Breast epithelium (tissue), 4 donors: ENCODE measurements at regions not wholly inside any gene's neighbourhood (a gene's known extent, or its start where the extent isn't known, plus 50 kb on each side); places are given as distances from the start of the nearest gene placed in this dataset.
"Not testable (repeated sequence)": the region's sequence is repeated elsewhere in the genome, so short reads cannot be mapped to it uniquely, and the experiment has no call there.

Experiments used
- DNase-seq, 2 donors: peaks; one replicate each; pipeline ENCODE4 v3.0.0-alpha.2; 2019; ENCODE audit warnings: low spot score in 2 of 2
- H3K27ac ChIP-seq, 2 donors: fragments of 200-600 bp; sonication (generic) in 1 of 2; one replicate each; pipeline ENCODE4 v1.5.1; 2016 to 2019; ENCODE audit warnings: mild to moderate bottlenecking in 1 of 2
- H3K27me3 ChIP-seq, 2 donors: fragments of 200-600 bp; sonication (generic) in 1 of 2; one replicate each; pipeline versions ENCODE4 v1.5.1 to v1.6.0; 2017 to 2019; ENCODE audit warnings: control low read depth in 1 of 2, mild to moderate bottlenecking in 1 of 2
- H3K36me3 ChIP-seq: fragments of 200-600 bp; one replicate; pipeline ENCODE4 v1.5.1; 2019
- H3K4me1 ChIP-seq, 2 donors: fragments of 200-600 bp; sonication (generic); one replicate each; pipeline ENCODE4 v1.5.1; 2016 to 2019; ENCODE audit warnings: control low read depth in 1 of 2
- H3K4me3 ChIP-seq, 3 donors: fragments of 200-600 bp; sonication (generic); 1 replicate in 2 of 3; 2 replicates in 1 of 3; pipeline ENCODE4 v1.5.1; 2016 to 2019; ENCODE audit warnings: mild to moderate bottlenecking in 3 of 3, moderate library complexity in 2 of 3
- H3K9me3 ChIP-seq, 2 donors: fragments of 200-600 bp; sonication (generic) in 1 of 2; one replicate each; pipeline ENCODE4 v1.5.1; 2016 to 2019; ENCODE audit warnings: control low read depth in 1 of 2
- CTCF ChIP-seq, 3 donors: fragments of 450-650 bp; IDR thresholded peaks; one replicate each; pipeline ENCODE4 v1.5.1; 2016 to 2017; ENCODE audit warnings: antibody characterized with exemption in 3 of 3, mild to moderate bottlenecking in 3 of 3, moderate library complexity in 3 of 3
- POLR2A ChIP-seq: fragments of 450-650 bp; IDR thresholded peaks from one replicate; pipeline ENCODE4 v1.6.1; 2016; ENCODE audit warnings: antibody characterized with exemption, mild to moderate bottlenecking, moderate library complexity
- POLR2AphosphoS5 ChIP-seq, 3 donors: sonication (generic); formaldehyde crosslinking; IDR thresholded peaks; one replicate each; pipeline ENCODE4 v1.6.1; 2017; ENCODE audit warnings: antibody characterized with exemption in 3 of 3
- intact Hi-C: fragments of 100-400 bp; cut with DNase I; formaldehyde crosslinking; loops from one replicate; pipeline ENCODE4 v1.15.1; 2023; ENCODE audit warnings: low total_unique reads

GRCh38 chr12:25698772-25699171 lies 145.7 kb upstream of the LMNTD1 start:
- TF ChIP-seq POLR2A = no peak
- no peak for TF ChIP-seq CTCF (IDR thresholded peaks at IDR 0.05)
- TF ChIP-seq POLR2AphosphoS5 (IDR thresholded peaks at IDR 0.05) = no peak
- DNase-seq = no peak
- Histone ChIP-seq H3K27me3 (no peaks in the 10 kb centered on the region), H3K9me3 (peaks cover 6% of the 10 kb centered on the region in 2 donors), H3K27ac (no peak overlapping the region), H3K4me3 (no peak overlapping the region), H3K4me1 (no peaks in the 10 kb centered on the region), H3K36me3 (no peaks in the 10 kb centered on the region)
- intact Hi-C loops = no loop called here

GRCh38 chr12:25699454-25699853 lies 146.4 kb upstream of the LMNTD1 start:
- H3K27ac ChIP-seq = no peak overlapping the region
- H3K4me1 ChIP-seq = no peaks in the 10 kb centered on the region
- no peaks in the 10 kb centered on the region for H3K27me3 ChIP-seq
- peaks cover 6% of the 10 kb centered on the region in 2 donors for H3K9me3 ChIP-seq
- no peak overlapping the region for H3K4me3 ChIP-seq
- intact Hi-C loops = no loop called here
- no peaks in the 10 kb centered on the region for H3K36me3 ChIP-seq
- no peak for DNase-seq
- no peak for TF ChIP-seq POLR2A
- no peak for TF ChIP-seq POLR2AphosphoS5 (IDR thresholded peaks at IDR 0.05)
- TF ChIP-seq CTCF (IDR thresholded peaks at IDR 0.05) = no peak

GRCh38 chr12:25701290-25701689 lies 148.2 kb upstream of the LMNTD1 start:
- no peak for TF ChIP-seq POLR2AphosphoS5 (IDR thresholded peaks at IDR 0.05)
- no peaks in the 10 kb centered on the region for H3K27me3 ChIP-seq
- H3K36me3 ChIP-seq = no peaks in the 10 kb centered on the region
- H3K4me3 ChIP-seq = no peak overlapping the region
- peaks cover 4 to 7% of the 10 kb centered on the region in 2 donors for H3K9me3 ChIP-seq
- DNase-seq = no peak
- H3K4me1 ChIP-seq = no peaks in the 10 kb centered on the region
- no peak overlapping the region for H3K27ac ChIP-seq
- intact Hi-C loops = no loop called here

GRCh38 chr12:25702553-25702952 lies 149.5 kb upstream of the LMNTD1 start:
- Histone ChIP-seq H3K36me3 (no peaks in the 10 kb centered on the region), H3K9me3 (peaks cover 8 to 17% of the 10 kb centered on the region in 2 donors), H3K27me3 (no peaks in the 10 kb centered on the region), H3K4me3 (no peak overlapping the region), H3K4me1 (no peaks in the 10 kb centered on the region), H3K27ac (no peak overlapping the region)
- DNase-seq = no peak
- TF ChIP-seq POLR2A = no peak
- no peak for TF ChIP-seq CTCF (IDR thresholded peaks at IDR 0.05)
- no peak for TF ChIP-seq POLR2AphosphoS5 (IDR thresholded peaks at IDR 0.05)
- intact Hi-C loops = no loop called here

GRCh38 chr12:25705261-25705660 lies 152.2 kb upstream of the LMNTD1 start:
- H3K4me3 ChIP-seq = no peak overlapping the region
- no peaks in the 10 kb centered on the region for H3K36me3 ChIP-seq
- no peak for TF ChIP-seq CTCF (IDR thresholded peaks at IDR 0.05)
- no peaks in the 10 kb centered on the region for H3K27me3 ChIP-seq
- DNase-seq = no peak
- no peak overlapping the region for H3K27ac ChIP-seq
- H3K9me3 ChIP-seq = peaks cover 12 to 23% of the 10 kb centered on the region in 2 donors
- intact Hi-C loops = no loop called here
- no peaks in the 10 kb centered on the region for H3K4me1 ChIP-seq

GRCh38 chr12:25706646-25707045 lies 153.6 kb upstream of the LMNTD1 start:
- H3K36me3 ChIP-seq, intact Hi-C loops, H3K4me3 ChIP-seq, H3K27ac ChIP-seq, H3K4me1 ChIP-seq, H3K27me3 ChIP-seq, DNase-seq: not testable (repeated sequence)
- H3K9me3 ChIP-seq = peaks cover 12 to 23% of the 10 kb centered on the region in 2 donors
